ENCODE measurements at regions not wholly inside any gene's neighbourhood (a gene's known extent, or its start where the extent isn't known, plus 50 kb on each side); places are given as distances from the start of the nearest gene placed in this dataset.

GRCh38 chr17:71387456-71387855, 733.4 kb upstream of the SOX9 start:
- TF ChIP-seq SP1 (CRISPR knock-in tag; conservative IDR thresholded peaks at IDR 0.05) (no peak), NFYB (CRISPR knock-in tag; conservative IDR thresholded peaks at IDR 0.05; ENCODE audit: low read depth) (no peak), ATF6 (CRISPR knock-in tag; IDR thresholded peaks at IDR 0.05) (no peak), MAX (CRISPR knock-in tag; IDR thresholded peaks at IDR 0.05) (no peak), MYBL2 (CRISPR knock-in tag; IDR thresholded peaks at IDR 0.05) (no peak), USF2 (CRISPR knock-in tag; IDR thresholded peaks at IDR 0.05) (no peak), ZNF396 (CRISPR knock-in tag; IDR thresholded peaks at IDR 0.05; ENCODE audit: borderline replicate concordance) (no peak), E2F4 (CRISPR knock-in tag; IDR thresholded peaks at IDR 0.05; ENCODE audit: borderline replicate concordance, low read depth) (no peak), NFE2L1 (CRISPR knock-in tag; IDR thresholded peaks at IDR 0.05) (no peak), CREB1 (CRISPR knock-in tag; IDR thresholded peaks at IDR 0.05) (no peak), OVOL2 (CRISPR knock-in tag; IDR thresholded peaks at IDR 0.05; ENCODE audit: borderline replicate concordance) (no peak), KAT7 (CRISPR knock-in tag; IDR thresholded peaks at IDR 0.05; ENCODE audit: borderline replicate concordance) (no peak), GTF2I (CRISPR knock-in tag; conservative IDR thresholded peaks at IDR 0.05) (no peak), ZNF512 (CRISPR knock-in tag; IDR thresholded peaks at IDR 0.05; ENCODE audit: borderline replicate concordance) (no peak), CDX4 (CRISPR knock-in tag; IDR thresholded peaks at IDR 0.05; ENCODE audit: borderline replicate concordance) (no peak), CTCF (IDR thresholded peaks at IDR 0.05) (no peak), ATF1 (CRISPR knock-in tag; IDR thresholded peaks at IDR 0.05) (no peak), HMGA2 (CRISPR knock-in tag; IDR thresholded peaks at IDR 0.05) (no peak), ZNF671 (CRISPR knock-in tag; IDR thresholded peaks at IDR 0.05) (no peak), ETV6 (CRISPR knock-in tag; IDR thresholded peaks at IDR 0.05) (no peak)
- H3K9me3 Mint-ChIP-seq, result peaks cover 29% of the 10 kb centered on the region
- POLR2A ChIA-PET, result no interaction called here

More at GRCh38 chr17:71387456-71387855, 733.4 kb upstream of the SOX9 start:
- H3K27me3 Mint-ChIP-seq (ENCODE audit: low read depth), result peaks cover 2% of the 10 kb centered on the region; the same call in 1 of the 2 replicates
- DNase-seq (ENCODE audit: low spot score) (no peak), ATAC-seq (no peak)
- CTCF ChIA-PET, result no interaction called here
- H3K36me3 Mint-ChIP-seq, result peaks cover 22% of the 10 kb centered on the region
- no peak overlapping the region for H3K4me3 Mint-ChIP-seq
- H3K27ac Mint-ChIP-seq, result no peak overlapping the region
- H3K4me1 Mint-ChIP-seq, result peaks cover 5% of the 10 kb centered on the region; the same call in 1 of the 2 replicates
